Posterior cingulate gyrus (tissue), 11 donors: ENCODE measurements at regions not wholly inside any gene's neighbourhood (a gene's known extent, or its start where the extent isn't known, plus 50 kb on each side); places are given as distances from the start of the nearest gene placed in this dataset.

ENCODE experiments used
- DNase-seq, 10 donors: peaks; one replicate each; pipeline versions ENCODE4 v3.0.0 to v3.0.0-alpha.2; 2020 to 2021; ENCODE audit warnings: mixed read lengths in 3 of 10
- intact Hi-C: fragments of 100-400 bp; cut with DNase I; formaldehyde crosslinking; loops from one replicate; pipeline ENCODE4 v1.15.1; 2023

DNA sequence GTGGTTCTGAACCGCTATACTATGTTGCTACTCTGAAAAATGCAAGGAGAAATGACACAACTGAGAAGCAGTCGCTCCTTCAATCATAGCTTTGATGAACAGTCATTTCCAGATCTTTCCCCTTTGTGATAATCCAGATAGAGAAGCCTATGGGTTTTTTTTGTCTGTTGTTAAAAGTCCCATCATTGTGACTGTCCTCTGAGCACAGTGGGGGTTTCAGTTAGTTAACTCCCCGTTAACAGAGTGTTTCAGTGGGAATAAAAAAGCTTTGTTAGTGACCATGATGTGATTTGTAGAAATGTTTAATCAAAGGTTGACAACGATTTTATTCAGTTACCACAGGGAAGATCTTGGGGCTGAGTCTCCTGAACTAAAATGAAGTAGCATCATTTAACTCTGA is 176.2 kb upstream of the MAOA start:
- intact Hi-C loops: no loop called here
- no peak for DNase-seq

DNA sequence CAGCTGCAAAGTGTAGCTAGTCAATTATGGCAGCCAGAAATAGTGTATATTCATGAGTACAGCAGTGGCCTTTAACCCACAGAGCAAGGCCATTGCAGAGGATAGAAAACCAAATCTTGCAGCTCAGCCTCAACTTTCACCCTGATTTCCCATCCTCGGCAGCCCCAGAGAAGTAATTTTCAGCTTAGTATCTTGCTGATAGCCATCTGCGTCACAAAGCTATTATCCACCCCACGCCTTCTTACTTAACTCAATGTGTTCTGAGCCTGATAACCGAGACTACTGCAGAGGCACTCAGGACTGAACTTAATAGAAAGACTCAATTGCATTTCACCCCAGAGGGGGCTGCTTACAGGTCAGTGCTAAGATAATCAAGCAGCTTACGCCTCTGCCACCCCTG is 174.5 kb upstream of the MAOA start:
- no peak for DNase-seq

DNA sequence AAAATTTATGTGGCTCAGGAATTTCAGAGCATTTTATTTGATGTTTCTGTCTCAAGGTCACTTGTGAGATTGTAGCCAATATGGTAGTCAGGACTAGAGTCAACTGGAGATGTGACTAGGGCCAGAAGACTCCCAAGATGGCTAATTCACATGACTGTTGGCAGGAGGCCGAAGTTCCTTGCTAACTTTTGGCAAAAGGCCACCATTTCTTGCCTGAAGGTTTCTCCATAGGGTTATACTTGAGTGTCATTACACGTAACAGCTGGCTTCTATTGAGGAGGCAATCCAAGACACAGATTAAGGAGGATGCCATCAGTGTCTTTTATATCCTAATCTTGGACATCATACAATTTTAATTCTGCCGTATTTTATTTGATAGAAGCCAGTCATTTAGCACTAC is 162.3 kb upstream of the MAOA start:
- intact Hi-C loops: no loop called here
- DNase-seq: no peak

More for the DNA sequence above, 174.5 kb upstream of the MAOA start:
- intact Hi-C loops: no loop called here

DNA sequence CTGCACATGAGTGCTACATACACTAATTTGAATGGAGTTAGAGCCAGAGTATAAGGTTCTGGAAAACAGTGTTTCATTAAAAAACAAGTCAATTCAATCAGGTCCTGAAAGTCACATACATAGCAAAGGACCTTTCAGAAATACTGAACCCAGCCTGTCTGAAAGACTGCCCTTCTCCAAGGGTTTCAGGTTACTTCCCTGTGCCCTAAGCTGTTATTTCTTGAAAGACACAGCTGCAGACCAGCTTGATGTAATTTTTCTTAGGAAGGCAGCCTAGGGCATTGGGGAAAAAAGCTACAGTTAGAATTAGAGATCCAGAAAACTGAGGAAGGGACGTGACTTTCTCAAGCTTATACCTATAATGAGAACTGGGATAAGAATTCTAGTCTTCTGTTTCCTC is 155.9 kb upstream of the MAOA start:
- intact Hi-C loops: no loop called here
- DNase-seq: no peak

DNA sequence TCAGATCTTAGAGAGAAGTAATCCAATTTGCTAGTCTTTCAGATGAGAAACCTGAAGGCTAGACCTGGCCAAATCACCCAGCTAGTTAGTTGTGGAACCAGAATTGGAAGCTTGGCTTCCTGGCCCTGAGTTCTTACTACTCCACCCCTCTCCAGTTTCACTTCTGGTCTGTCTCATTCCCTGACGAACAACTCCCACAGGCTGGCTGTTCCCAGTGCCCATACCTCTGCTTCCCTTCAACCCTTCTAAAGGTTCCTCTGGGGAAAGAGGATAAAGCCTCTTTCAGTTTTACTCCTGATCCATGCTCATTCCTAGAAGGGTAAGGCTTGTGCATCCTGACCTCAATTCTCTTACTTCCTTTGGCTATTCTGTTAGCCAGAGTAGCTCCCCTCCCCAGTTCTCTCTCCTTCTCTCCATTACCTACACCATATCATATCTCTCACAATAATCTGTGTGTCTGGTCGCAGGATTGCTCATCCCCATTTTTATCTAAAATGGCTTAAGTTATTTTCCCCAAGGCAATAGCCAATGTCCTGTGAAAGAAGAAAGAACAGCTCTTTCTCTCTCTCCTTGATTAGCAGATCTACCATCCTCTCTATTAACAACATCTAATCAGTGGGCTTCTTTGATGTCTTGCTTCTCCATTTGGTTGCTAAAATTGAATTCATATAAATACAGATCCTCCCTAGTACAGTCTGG is 155.0 kb upstream of the MAOA start:
- no peak for DNase-seq
- intact Hi-C loops: no loop called here

DNA sequence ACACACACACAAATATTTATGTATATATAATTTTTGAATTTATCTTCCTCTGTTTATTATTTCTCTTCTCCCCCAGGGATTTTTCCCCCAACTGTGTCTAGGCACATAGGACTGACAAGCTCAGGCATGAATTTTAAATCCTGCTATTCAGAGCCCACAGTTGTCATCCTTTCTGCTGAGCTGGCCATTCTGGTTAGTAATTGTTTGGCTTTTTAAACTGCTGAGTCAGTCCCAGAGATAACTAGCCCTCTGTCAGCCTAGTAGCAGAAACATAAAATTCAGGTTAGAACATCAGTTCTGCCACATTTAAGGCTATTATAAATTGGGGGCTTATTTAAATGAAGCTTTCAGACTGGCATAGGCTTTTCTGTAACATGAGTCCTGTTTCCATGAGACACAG is 151.7 kb upstream of the MAOA start:
- no peak for DNase-seq
- intact Hi-C loops: no loop called here

DNA sequence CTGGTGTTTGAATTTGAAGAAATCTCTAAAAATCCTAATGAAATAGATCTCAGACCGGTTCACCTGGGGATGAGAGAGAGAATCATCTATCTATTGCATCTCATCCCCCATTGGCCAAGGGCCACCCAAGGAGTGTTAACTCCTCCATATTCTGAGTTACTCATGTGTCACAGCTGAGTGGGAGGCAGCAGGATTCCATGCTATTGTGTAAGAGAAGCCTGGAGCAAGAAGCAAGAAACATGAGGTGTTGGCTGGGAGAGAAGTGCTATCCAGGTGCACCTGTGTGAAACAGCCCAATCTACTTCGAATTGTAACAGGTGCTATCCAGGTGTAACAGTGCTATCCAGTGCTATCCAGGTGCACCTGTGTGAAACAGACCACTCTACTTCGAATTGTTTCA is 150.3 kb upstream of the MAOA start:
- no peak for DNase-seq
- intact Hi-C loops: no loop called here

DNA sequence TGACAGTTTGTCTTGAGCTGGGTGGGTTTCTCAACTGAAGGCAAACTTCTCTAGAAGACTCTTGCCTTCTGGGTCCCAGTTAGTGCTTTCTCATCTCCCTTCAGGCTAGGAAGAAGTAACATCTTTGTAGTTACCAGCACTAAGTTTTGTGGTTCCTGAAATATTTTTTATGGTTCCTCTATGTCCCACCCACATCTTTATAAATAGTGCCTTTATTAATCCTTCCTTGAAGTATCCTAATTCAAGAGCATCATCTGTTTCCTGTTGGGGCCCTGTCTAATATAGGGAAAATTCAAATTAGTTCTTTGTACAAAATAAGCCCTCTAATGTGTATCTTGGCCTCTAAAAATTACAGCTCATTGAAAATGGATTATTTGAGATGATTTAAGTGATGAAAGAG is 147.4 kb upstream of the MAOA start:
- intact Hi-C loops: no loop called here
- DNase-seq: no peak

DNA sequence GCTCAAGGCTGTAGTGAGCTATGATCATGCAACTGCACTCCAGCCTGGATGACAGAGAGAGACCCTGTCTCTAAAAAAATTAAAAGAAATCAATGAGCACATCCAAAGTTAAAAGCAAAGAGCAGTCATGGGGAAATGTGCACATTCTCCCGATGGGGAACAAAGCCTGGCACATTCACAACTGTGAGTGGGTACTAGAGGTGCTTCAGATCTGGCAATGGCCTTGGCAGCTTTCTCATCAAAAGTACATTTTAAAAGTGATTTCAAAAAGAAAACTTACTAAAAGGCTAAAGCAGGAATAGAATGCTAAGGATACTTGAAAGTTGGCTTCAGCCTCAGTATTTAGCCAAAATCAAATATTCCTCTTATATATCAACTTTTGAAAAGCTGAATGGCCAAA is 145.9 kb upstream of the MAOA start:
- no peak for DNase-seq
- intact Hi-C loops: no loop called here

DNA sequence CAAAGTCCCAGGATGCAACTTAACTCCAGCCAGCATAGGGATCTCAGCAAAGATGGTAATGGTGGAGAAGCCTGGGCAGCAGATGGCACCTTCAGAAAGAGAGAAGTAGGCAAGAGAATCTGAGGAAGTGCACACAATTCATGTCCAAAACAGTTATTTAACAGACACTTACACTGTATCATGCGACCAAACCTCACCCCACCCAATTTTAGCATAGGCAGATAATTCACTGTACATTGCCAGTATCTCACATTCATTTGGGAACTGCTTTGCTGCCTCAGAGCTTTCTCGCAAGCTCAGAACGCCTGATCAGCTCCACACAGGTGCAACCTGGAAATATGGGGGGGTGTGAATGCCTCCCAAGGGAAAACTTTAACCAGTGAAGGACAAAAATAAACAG is 143.0 kb upstream of the MAOA start:
- DNase-seq: no peak
- intact Hi-C loops: no loop called here

DNA sequence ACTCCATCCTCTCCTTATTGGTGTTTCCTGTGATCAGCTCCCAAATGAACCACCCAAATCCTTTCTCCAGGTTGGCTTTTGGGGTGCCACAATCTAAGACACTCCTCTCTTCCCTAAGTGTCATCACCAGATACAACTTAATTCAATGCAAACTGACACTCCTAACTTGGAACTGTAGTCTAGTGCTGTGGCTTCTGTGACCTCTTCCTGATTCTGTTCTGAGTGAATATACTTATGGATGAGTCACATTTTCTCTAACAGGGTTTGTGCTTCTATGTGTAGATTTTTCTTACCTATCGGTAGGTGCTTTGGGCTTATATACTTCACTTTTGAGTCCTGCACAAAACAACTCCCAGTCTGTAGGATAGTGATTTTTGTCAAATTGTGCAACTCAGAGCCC is 141.3 kb upstream of the MAOA start:
- intact Hi-C loops: no loop called here
- no peak for DNase-seq

DNA sequence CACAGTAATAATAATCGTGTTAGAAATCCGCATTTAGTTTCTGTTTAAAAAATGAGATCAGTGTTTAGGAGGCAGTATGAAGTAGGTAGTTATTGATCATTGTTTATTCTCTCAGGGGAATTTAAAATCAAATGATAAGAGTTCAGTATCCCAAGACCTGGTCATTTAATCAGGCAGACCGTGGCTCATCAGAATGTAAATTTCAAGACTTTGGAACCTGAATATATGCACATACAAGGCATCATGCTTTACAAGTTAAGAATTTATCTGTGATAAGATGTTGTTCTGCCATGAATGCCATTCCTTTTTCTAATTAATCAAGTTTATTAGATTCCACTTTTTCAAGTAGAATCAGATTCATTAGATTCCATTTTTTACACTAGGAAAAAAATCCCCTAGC is 133.5 kb upstream of the MAOA start:
- no peak for DNase-seq
- intact Hi-C loops: no loop called here

DNA sequence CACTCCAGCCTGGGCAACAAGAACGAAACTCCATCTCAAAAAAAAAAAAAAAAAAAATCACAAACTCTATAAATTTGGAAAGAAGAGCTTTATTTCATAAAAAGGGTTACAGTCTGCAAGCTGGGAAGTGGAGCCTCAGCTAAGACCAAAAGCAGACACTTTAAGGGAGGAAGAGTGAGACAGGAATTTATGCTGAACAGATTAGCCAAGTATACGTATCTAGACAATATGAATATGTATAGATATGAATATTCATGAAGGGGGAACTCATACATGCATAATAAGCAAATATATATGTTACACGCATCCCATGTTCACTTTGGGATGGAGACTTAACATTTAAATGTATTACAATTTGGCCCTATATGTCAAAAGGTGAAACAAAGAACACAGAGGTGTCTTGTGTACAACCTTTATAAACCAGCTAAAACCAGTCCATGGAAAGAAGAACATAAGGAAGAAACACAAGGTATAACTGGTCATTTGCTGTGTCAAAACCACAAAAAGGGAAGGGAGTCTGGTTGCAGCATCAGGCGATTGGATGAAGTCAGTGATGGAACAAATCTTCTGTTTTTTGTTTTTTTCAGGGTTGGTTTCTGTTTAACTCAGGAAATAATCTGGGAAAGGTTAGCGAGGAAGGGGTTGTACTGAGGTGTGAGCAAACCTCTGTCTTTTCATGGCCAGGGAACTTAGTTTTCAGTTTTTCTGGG is 130.0 kb upstream of the MAOA start:
- intact Hi-C loops: no loop called here
- no peak for DNase-seq

DNA sequence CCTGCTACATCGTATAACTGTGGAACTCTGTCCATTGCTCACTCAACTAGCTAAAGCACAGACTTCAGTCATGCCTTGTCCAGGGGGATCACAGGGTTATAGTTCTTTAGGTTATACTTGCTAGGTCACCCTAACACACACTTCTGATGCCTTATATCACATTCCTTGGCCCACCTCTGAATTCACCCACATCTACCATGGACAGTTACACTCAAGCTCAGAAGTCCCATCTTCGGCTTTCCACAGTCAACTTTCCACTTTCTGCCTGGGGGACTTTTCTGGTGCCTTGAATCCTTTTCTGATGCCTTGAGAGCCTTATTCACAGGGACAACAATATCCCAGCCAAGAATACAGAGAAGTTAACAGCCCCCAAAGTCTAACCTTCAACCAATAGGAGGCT is 129.2 kb upstream of the MAOA start:
- no peak for DNase-seq
- intact Hi-C loops: no loop called here

DNA sequence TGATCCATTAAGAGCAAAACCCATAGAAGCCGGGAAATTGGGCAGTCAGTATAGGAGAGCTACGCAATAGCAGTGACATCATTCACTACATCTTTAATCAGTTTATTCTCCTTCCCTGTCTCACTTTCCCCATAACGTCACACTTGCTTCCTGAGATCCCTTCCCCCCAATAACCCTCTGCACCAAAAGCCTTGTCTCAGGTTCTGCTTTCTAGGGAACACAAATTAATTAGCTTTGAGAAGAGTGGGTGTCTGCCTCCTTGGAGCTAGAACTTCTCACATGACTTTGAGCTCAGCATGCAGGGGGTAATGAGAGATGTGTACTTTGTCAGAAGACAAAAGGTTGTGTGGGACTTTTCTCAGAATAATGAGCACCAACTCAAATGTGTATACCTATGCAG is 128.3 kb upstream of the MAOA start:
- intact Hi-C loops: no loop called here
- no peak for DNase-seq

DNA sequence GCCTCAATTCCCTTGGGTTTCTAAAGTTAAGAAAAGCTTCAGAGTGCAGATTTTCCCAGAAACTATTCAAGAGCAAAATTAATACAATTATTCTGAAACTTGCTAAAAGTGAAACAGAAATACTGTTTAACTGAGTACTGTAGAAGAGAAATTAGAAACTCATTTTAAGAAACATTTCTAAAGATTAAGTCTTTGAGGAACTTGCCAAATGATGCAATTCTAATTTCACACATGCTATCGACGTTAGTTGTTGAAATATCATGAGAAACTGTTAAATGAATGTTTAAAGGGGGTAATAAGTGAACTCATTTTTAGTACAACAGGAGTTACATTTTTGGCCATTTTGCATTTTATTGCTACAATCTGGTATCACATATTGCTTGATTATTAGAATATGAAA is 125.3 kb upstream of the MAOA start:
- no peak for DNase-seq
- intact Hi-C loops: no loop called here

DNA sequence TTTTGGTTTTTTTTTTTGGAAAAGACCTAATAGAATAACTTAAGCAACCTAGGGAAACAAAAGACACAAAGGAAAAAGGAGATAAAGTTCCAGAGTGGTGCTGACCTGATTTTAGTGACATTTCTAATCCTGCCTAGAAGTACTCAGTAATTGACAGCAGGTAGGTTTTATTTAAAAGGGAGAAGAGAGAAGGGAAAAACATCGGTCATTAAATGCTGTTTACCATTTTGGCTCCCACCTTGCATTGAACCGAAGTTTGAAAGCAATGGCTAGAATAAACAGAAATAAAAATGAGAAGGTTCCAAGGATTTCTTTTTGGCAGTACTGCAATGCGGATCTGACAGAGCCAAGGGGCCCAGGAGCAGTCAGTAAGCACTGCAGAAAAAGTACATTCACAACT is 115.8 kb upstream of the MAOA start:
- intact Hi-C loops: no loop called here
- DNase-seq: no peak

DNA sequence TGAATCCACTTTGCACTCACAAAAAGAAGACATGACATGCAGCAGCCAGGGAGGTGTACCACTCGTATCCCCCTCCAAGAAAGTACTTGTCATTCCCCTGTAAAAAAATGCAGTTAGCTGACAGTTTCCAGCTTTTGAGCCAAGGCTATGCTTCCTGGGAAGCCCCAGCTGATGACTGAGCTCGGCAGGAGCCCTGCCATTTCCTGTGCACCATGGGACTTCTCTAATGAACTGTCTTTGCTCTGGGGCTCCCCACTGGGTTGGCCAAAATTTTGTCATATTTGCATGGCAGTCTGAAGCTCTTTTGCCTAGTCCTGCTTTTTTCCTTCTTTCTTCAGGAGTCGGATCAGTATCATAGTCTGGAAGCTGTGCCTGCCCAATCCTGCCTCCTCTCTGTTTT is 104.5 kb upstream of the MAOA start:
- no peak for DNase-seq
- intact Hi-C loops: loop anchor here (10.0 kb wide), 1 partner anchor 197 kb away; no protein-coding TSS in a partner anchor

DNA sequence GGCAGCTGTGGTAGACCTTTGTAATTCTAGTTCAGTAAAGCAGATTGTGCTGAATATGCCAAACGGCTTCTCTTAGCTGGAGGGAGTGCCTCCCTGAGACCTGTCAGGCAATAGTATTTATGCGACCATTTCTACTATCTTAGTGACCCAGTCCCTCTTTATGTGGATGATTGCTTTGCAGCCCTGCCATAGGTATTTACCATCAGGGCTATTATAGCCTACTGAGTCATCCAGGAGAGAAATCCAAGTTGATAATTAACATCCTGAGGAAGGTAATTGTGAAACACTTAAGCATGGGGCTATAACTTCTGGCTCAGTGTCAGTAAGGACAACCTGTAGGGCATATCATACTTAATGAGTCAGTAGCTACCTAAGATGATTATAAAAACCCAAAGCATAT is 103.9 kb upstream of the MAOA start:
- DNase-seq: no peak
- intact Hi-C loops: loop anchor here (10.0 kb wide), 1 partner anchor 197 kb away; no protein-coding TSS in a partner anchor

DNA sequence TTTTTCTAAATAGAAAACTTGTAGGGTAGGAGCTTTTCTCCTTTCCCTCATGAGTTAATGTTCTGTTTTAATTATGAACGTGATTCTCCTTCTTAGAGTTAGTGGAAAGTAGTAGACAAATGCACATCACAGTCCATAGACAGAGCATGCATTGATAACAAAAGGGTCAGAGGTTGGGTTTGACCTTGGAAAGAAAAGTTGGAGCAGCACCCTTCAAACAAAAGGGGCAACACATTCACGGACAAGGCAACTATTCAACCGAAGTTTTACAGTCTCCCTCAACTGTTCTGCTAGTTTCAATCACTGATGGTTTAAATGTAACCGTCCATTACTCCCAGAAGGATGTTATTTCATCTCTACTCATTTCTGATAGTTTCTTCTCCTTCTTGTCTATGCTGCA is 103.4 kb upstream of the MAOA start:
- intact Hi-C loops: loop anchor here (10.0 kb wide), 1 partner anchor 198 kb away; no protein-coding TSS in a partner anchor

DNA sequence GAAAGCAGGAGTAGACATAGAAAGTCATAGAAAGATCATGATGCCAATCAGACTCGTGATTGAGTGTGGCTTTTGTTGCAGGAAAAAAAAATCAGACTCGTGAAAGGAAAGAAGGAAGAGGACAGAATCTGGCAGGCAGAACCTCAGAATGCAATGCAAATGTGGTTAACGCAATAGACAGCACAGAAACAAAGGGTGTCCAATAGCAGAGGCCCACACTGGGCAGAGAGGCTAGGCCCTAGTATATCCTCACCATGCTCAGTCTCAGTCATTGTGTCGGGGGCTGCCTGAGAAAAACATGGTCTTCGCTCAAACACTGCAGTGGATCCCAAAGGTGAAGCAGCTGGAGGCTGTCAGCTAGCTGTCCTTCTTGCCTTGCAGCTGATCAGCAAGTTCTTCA is 102.8 kb upstream of the MAOA start:
- DNase-seq: no peak
- intact Hi-C loops: loop anchor here (10.0 kb wide), 1 partner anchor 198 kb away; no protein-coding TSS in a partner anchor

More for the DNA sequence above, 103.4 kb upstream of the MAOA start:
- DNase-seq: no peak

DNA sequence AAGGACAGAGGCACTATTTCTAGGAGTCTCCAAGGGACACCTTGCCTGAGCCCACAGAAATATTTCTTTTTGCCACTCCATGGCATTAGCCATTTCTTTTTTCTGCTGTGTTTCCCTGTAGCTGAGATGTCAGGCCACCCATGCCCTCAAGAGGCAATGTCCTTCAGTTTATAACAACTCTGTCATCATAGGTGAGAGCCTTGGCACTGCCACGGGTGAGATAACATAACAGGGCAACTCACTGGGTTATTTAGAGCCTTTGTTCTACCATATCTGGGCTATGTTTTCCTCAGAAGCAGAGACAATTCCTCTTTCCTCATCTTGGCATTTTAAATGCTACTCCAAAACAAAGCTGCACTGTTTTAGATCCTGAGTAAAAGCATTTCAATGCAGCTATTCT is 99.9 kb upstream of the MAOA start:
- no peak for DNase-seq

More for the DNA sequence above, 99.9 kb upstream of the MAOA start:
- intact Hi-C loops: loop anchor here (5.0 to 10.0 kb wide), 3 partner anchors 201 to 1774 kb away; no protein-coding TSS in a partner anchor
